Esophagus squamous epithelium (tissue), 4 donors: ENCODE measurements at regions not wholly inside any gene's neighbourhood (a gene's known extent, or its start where the extent isn't known, plus 50 kb on each side); places are given as distances from the start of the nearest gene placed in this dataset.

Experiments used
- POLR2A ChIP-seq, 4 donors: fragments of 450-650 bp; IDR thresholded peaks; one replicate each; pipeline ENCODE4 v1.6.1; 2017; ENCODE audit warnings: antibody characterized with exemption in 4 of 4, mild to moderate bottlenecking in 4 of 4, moderate library complexity in 3 of 4
- TF ChIP-seq, protein P1 (sequence below), 6 experiments: fragments of 450-650 bp in 4 of 6; fragments of 200-600 bp in 2 of 6; sonication (generic) in 2 of 6; IDR thresholded peaks; one replicate each; pipeline ENCODE4 v1.5.1; 2016 to 2019; ENCODE audit warnings: antibody characterized with exemption in 6 of 6, mild to moderate bottlenecking in 4 of 6, moderate library complexity in 4 of 6

- TF ChIP-seq, protein P1, sequence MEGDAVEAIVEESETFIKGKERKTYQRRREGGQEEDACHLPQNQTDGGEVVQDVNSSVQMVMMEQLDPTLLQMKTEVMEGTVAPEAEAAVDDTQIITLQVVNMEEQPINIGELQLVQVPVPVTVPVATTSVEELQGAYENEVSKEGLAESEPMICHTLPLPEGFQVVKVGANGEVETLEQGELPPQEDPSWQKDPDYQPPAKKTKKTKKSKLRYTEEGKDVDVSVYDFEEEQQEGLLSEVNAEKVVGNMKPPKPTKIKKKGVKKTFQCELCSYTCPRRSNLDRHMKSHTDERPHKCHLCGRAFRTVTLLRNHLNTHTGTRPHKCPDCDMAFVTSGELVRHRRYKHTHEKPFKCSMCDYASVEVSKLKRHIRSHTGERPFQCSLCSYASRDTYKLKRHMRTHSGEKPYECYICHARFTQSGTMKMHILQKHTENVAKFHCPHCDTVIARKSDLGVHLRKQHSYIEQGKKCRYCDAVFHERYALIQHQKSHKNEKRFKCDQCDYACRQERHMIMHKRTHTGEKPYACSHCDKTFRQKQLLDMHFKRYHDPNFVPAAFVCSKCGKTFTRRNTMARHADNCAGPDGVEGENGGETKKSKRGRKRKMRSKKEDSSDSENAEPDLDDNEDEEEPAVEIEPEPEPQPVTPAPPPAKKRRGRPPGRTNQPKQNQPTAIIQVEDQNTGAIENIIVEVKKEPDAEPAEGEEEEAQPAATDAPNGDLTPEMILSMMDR (IDR thresholded peaks at IDR 0.05): no peak
- no peak for TF ChIP-seq POLR2A (IDR thresholded peaks at IDR 0.05)
Observed at GRCh38 chr13:74678308-74678965, 544.2 kb upstream of the KLF12 start.
